Cardiac muscle cell (in vitro differentiated cells and primary cell): ENCODE measurements at regions not wholly inside any gene's neighbourhood (a gene's known extent, or its start where the extent isn't known, plus 50 kb on each side); places are given as distances from the start of the nearest gene placed in this dataset.

Source experiments
- DNase-seq, 2 donors: peaks; one replicate each; pipeline versions ENCODE4 v3.0.0 to v3.0.0-alpha.2; 2010 to 2017; ENCODE audit warnings: low read depth in 1 of 2, low spot score in 1 of 2
- H3K27ac ChIP-seq: fragments of 200-600 bp; sonication (generic); 2 replicates; pipeline ENCODE4 v1.5.1; 2016
- H3K27me3 ChIP-seq: fragments of 200-600 bp; sonication (generic); 2 replicates; pipeline ENCODE4 v1.6.0; 2016; ENCODE audit warnings: control low read depth
- H3K36me3 ChIP-seq: fragments of 200-600 bp; sonication (generic); 2 replicates; pipeline ENCODE4 v1.5.1; 2016; ENCODE audit warnings: control low read depth
- H3K4me1 ChIP-seq: fragments of 200-600 bp; sonication (generic); 2 replicates; pipeline ENCODE4 v1.8.1; 2017; ENCODE audit warnings: low read depth, mild to moderate bottlenecking, mixed run types
- H3K4me3 ChIP-seq: fragments of 200-600 bp; sonication (generic); 2 replicates; pipeline ENCODE4 v1.5.1; 2016; ENCODE audit warnings: mild to moderate bottlenecking
- H3K9me3 ChIP-seq: fragments of 200-600 bp; sonication (generic); 2 replicates; pipeline ENCODE4 v1.5.1; 2017; ENCODE audit warnings: low read depth, mild to moderate bottlenecking, control low read depth
- CTCF ChIP-seq: IDR thresholded peaks from 2 replicates; pipeline ENCODE4 v1.5.1; 2012; ENCODE audit warnings: low read depth, mild to moderate bottlenecking, low read length

GRCh38 chr17:6218333-6218732 is 148.2 kb downstream of the WSCD1 start:
- H3K27me3 ChIP-seq = no peaks in the 10 kb centered on the region
- H3K27ac ChIP-seq = no peak overlapping the region
- H3K4me3 ChIP-seq = no peak overlapping the region
- DNase-seq = no peak
- H3K36me3 ChIP-seq = no peaks in the 10 kb centered on the region
- no peaks in the 10 kb centered on the region for H3K9me3 ChIP-seq
- H3K4me1 ChIP-seq = no peaks in the 10 kb centered on the region
- TF ChIP-seq CTCF = no peak

GRCh38 chr17:6215071-6216035 is 145.2 kb downstream of the WSCD1 start:
- Histone ChIP-seq H3K27me3 (no peaks in the 10 kb centered on the region), H3K4me3 (no peak overlapping the region), H3K4me1 (no peaks in the 10 kb centered on the region), H3K27ac (no peak overlapping the region), H3K36me3 (no peaks in the 10 kb centered on the region), H3K9me3 (no peaks in the 10 kb centered on the region)
- TF ChIP-seq CTCF = no peak
- no peak for DNase-seq

GRCh38 chr17:6213859-6214258 is 143.7 kb downstream of the WSCD1 start:
- Histone ChIP-seq H3K27ac (no peak overlapping the region), H3K27me3 (no peaks in the 10 kb centered on the region), H3K9me3 (no peaks in the 10 kb centered on the region), H3K4me1 (no peaks in the 10 kb centered on the region), H3K36me3 (no peaks in the 10 kb centered on the region), H3K4me3 (no peak overlapping the region)
- no peak for DNase-seq
- no peak for TF ChIP-seq CTCF

GRCh38 chr17:6212766-6213165 is 142.6 kb downstream of the WSCD1 start:
- Histone ChIP-seq H3K27me3 (no peaks in the 10 kb centered on the region), H3K27ac (no peak overlapping the region)
- DNase-seq = no peak

GRCh38 chr17:6209829-6210228 is 139.7 kb downstream of the WSCD1 start:
- Histone ChIP-seq H3K4me1 (no peaks in the 10 kb centered on the region), H3K9me3 (no peaks in the 10 kb centered on the region), H3K27ac (no peak overlapping the region), H3K36me3 (no peaks in the 10 kb centered on the region), H3K27me3 (no peaks in the 10 kb centered on the region), H3K4me3 (no peak overlapping the region)
- no peak for TF ChIP-seq CTCF
- no peak for DNase-seq

More at GRCh38 chr17:6212766-6213165, 142.6 kb downstream of the WSCD1 start:
- TF ChIP-seq CTCF = no peak
- Histone ChIP-seq H3K36me3 (no peaks in the 10 kb centered on the region), H3K9me3 (no peaks in the 10 kb centered on the region), H3K4me1 (no peaks in the 10 kb centered on the region), H3K4me3 (no peak overlapping the region)
